Occipital lobe (tissue), 1 donor: ENCODE measurements at regions not wholly inside any gene's neighbourhood (a gene's known extent, or its start where the extent isn't known, plus 50 kb on each side); places are given as distances from the start of the nearest gene placed in this dataset.
A peak's percentile ranks its signal among the peaks of the same experiment; 100 is the strongest.

Source experiments
- DNase-seq: peaks from one replicate; lab custom pipeline; 2025; lab: John Stamatoyannopoulos, UW

- peak; percentile 36 for DNase-seq
These were observed 172.6 kb upstream of the RAI14 start for GRCh38 chr5:34483442-34484033.

- DNase-seq, result no peak
These were observed 171.8 kb upstream of the RAI14 start for GRCh38 chr5:34484216-34484920.

GRCh38 chr5:34485768-34486030 is 170.4 kb upstream of the RAI14 start:
- no peak for DNase-seq

- DNase-seq, result peak; percentile 56
These were observed 169.8 kb upstream of the RAI14 start for GRCh38 chr5:34486160-34486848.

- no peak for DNase-seq
These were observed 169.3 kb upstream of the RAI14 start for GRCh38 chr5:34486849-34487158.

- DNase-seq, result no peak
These were observed 168.8 kb upstream of the RAI14 start for GRCh38 chr5:34487159-34487879.

- no peak for DNase-seq
These were observed 168.2 kb upstream of the RAI14 start for GRCh38 chr5:34487956-34488355.

GRCh38 chr5:34488984-34489383 is 167.1 kb upstream of the RAI14 start:
- DNase-seq, result no peak

GRCh38 chr5:34490506-34491250 is 165.4 kb upstream of the RAI14 start:
- DNase-seq, result no peak

GRCh38 chr5:34491251-34491620 is 164.9 kb upstream of the RAI14 start:
- no peak for DNase-seq

- DNase-seq, result no peak
These were observed 161.9 kb upstream of the RAI14 start for GRCh38 chr5:34494111-34494755.

GRCh38 chr5:34495178-34495577 is 160.9 kb upstream of the RAI14 start:
- DNase-seq, result no peak

GRCh38 chr5:34496260-34496691 is 159.9 kb upstream of the RAI14 start:
- DNase-seq, result no peak

- DNase-seq, result no peak
These were observed 159.2 kb upstream of the RAI14 start for GRCh38 chr5:34496701-34497469.

- DNase-seq, result no peak
These were observed 158.7 kb upstream of the RAI14 start for GRCh38 chr5:34497470-34497808.

- no peak for DNase-seq
These were observed 157.6 kb upstream of the RAI14 start for GRCh38 chr5:34498572-34498971.

GRCh38 chr5:34499001-34499734 is 157.0 kb upstream of the RAI14 start:
- DNase-seq, result no peak

GRCh38 chr5:34500236-34500847 is 155.8 kb upstream of the RAI14 start:
- no peak for DNase-seq

- no peak for DNase-seq
These were observed 155.1 kb upstream of the RAI14 start for GRCh38 chr5:34501016-34501415.

GRCh38 chr5:34501840-34502239 is 154.3 kb upstream of the RAI14 start:
- DNase-seq, result no peak
